H1 (cell line): ENCODE measurements at regions not wholly inside any gene's neighbourhood (a gene's known extent, or its start where the extent isn't known, plus 50 kb on each side); places are given as distances from the start of the nearest gene placed in this dataset.

Experiments
- ATF2 ChIP-seq: IDR thresholded peaks from 2 replicates; pipeline ENCODE4 v1.6.1; 2012; ENCODE audit warnings: low read length, inconsistent platforms
- EZH2 ChIP-seq: fragments of 200-600 bp; sonication (generic); IDR thresholded peaks from 2 replicates; pipeline ENCODE4 v1.7.1; 2012; ENCODE audit warnings: low read depth, mild to moderate bottlenecking, moderate library complexity, low read length, inconsistent platforms; ENCODE audit not compliant: severe bottlenecking
- GABPA ChIP-seq: IDR thresholded peaks from 2 replicates; pipeline ENCODE4 v1.6.1; 2011; ENCODE audit warnings: mild to moderate bottlenecking, low read length, moderate library complexity, borderline replicate concordance; ENCODE audit not compliant: insufficient read depth
- SIRT6 ChIP-seq: IDR thresholded peaks from one replicate; pipeline ENCODE4 v1.7.1; 2012; ENCODE audit warnings: low read length, inconsistent platforms
- SP1 ChIP-seq: IDR thresholded peaks from 2 replicates; pipeline ENCODE4 v1.6.1; 2011; ENCODE audit warnings: low read depth, low read length
- SP2 ChIP-seq: IDR thresholded peaks from 2 replicates; pipeline ENCODE4 v1.6.1; 2012; ENCODE audit warnings: mild to moderate bottlenecking, low read length, inconsistent platforms

GRCh38 chr21:15124731-15125130 lies 59.9 kb upstream of the NRIP1 start (continued):
- no peak for TF ChIP-seq EZH2
- no peak for TF ChIP-seq SIRT6
- TF ChIP-seq GABPA, result no peak
- no peak for TF ChIP-seq ATF2
- no peak for TF ChIP-seq SP2
- no peak for TF ChIP-seq SP1
